Ramos (cell line): ENCODE measurements at regions not wholly inside any gene's neighbourhood (a gene's known extent, or its start where the extent isn't known, plus 50 kb on each side); places are given as distances from the start of the nearest gene placed in this dataset.

ENCODE experiments used
- in situ Hi-C: fragments of 300-500 bp; cut with MboI; formaldehyde crosslinking; loops from one replicate; pipeline ENCODE4 v1.14.3; 2022; ENCODE audit warnings: low sequenced_read_pairs; ENCODE audit not compliant: unreplicated experiment

GRCh38 chr7:113717739-113718138 lies 201.1 kb downstream of the PPP1R3A start:
- in situ Hi-C loops, result no loop called here

GRCh38 chr7:113715981-113716856 lies 202.6 kb downstream of the PPP1R3A start:
- in situ Hi-C loops, result no loop called here

GRCh38 chr7:113715262-113715661 lies 203.5 kb downstream of the PPP1R3A start:
- in situ Hi-C loops, result no loop called here

- in situ Hi-C loops, result no loop called here
Measured at GRCh38 chr7:113710310-113711096, 208.3 kb downstream of the PPP1R3A start.

- in situ Hi-C loops, result no loop called here
Measured at GRCh38 chr7:113705439-113705838, 213.4 kb downstream of the PPP1R3A start.

GRCh38 chr7:113698556-113699220 lies 220.1 kb downstream of the PPP1R3A start:
- in situ Hi-C loops, result no loop called here

GRCh38 chr7:113694149-113694548 lies 224.7 kb downstream of the PPP1R3A start:
- in situ Hi-C loops, result no loop called here

GRCh38 chr7:113684165-113684564 lies 234.6 kb downstream of the PPP1R3A start:
- in situ Hi-C loops, result no loop called here

- in situ Hi-C loops, result no loop called here
Measured at GRCh38 chr7:113677811-113678210, 241.0 kb downstream of the PPP1R3A start.

GRCh38 chr7:113664867-113665266 lies 253.9 kb downstream of the PPP1R3A start:
- in situ Hi-C loops, result no loop called here

- in situ Hi-C loops, result no loop called here
Measured at GRCh38 chr7:113659416-113659815, 259.4 kb downstream of the PPP1R3A start.

GRCh38 chr7:113657603-113658002 lies 261.2 kb downstream of the PPP1R3A start:
- in situ Hi-C loops, result no loop called here

GRCh38 chr7:113652501-113652900 lies 266.3 kb downstream of the PPP1R3A start:
- in situ Hi-C loops, result no loop called here

- in situ Hi-C loops, result no loop called here
Measured at GRCh38 chr7:113649556-113649955, 269.3 kb downstream of the PPP1R3A start.

- in situ Hi-C loops, result no loop called here
Measured at GRCh38 chr7:113639221-113639620, 279.6 kb downstream of the PPP1R3A start.

GRCh38 chr7:113636727-113637421 lies 281.9 kb downstream of the PPP1R3A start:
- in situ Hi-C loops, result no loop called here

- in situ Hi-C loops, result no loop called here
Measured at GRCh38 chr7:113635492-113635891, 283.3 kb downstream of the PPP1R3A start.

GRCh38 chr7:113633073-113633472 lies 285.7 kb downstream of the PPP1R3A start:
- in situ Hi-C loops, result no loop called here

GRCh38 chr7:113628948-113629847 lies 289.6 kb downstream of the PPP1R3A start:
- in situ Hi-C loops, result no loop called here
